H1 (cell line): ENCODE measurements at regions not wholly inside any gene's neighbourhood (a gene's known extent, or its start where the extent isn't known, plus 50 kb on each side); places are given as distances from the start of the nearest gene placed in this dataset.

Experiments
- CTCF ChIA-PET: fragments of 300-600 bp; sonication (Branson Sonifier 250); formaldehyde crosslinking; loops from one replicate; lab custom pipeline; 2021; ENCODE audit not compliant: partially characterized antibody; lab: Charles Lee
- POLR2A ChIA-PET: fragments of 300-600 bp; sonication (Branson Sonifier 250); formaldehyde crosslinking; loops from one replicate; lab custom pipeline; 2021; ENCODE audit warnings: inconsistent platforms; ENCODE audit not compliant: partially characterized antibody; lab: Charles Lee
- DNase-seq, 2 experiments: peaks; one replicate each; pipeline versions ENCODE4 v3.0.0 to v3.0.0-alpha.2; 2010 to 2022; ENCODE audit warnings: low spot score in 2 of 2, low read depth in 1 of 2, mixed read lengths in 1 of 2
- FAIRE-seq: peaks from 2 replicates; lab custom pipeline; 2011; peaks lifted over from hg19 to GRCh38; lab: Jason Lieb, UNC
- H2AFZ ChIP-seq: 2 replicates; pipeline ENCODE4 v1.8.1; 2012; ENCODE audit warnings: low read length, inconsistent platforms
- H2AK5ac ChIP-seq: 2 replicates; pipeline ENCODE4 v1.6.1; 2013; ENCODE audit warnings: low read depth, low read length
- H2BK120ac ChIP-seq: replicated peaks from 2 replicates; pipeline ENCODE3; 2013; ENCODE audit warnings: low read depth, low read length, inconsistent platforms
- H2BK12ac ChIP-seq: 2 replicates; pipeline ENCODE4 v1.6.1; 2013; ENCODE audit warnings: low read depth, low read length
- H2BK15ac ChIP-seq: 2 replicates; pipeline ENCODE4 v1.6.1; 2013; ENCODE audit warnings: low read length
- H2BK20ac ChIP-seq: 2 replicates; pipeline ENCODE4 v1.6.1; 2013; ENCODE audit warnings: low read length
- H2BK5ac ChIP-seq: 2 replicates; pipeline ENCODE4 v1.6.1; 2013; ENCODE audit warnings: low read depth, low read length
- H3K14ac ChIP-seq: 2 replicates; pipeline ENCODE4 v1.6.1; 2013; ENCODE audit warnings: inconsistent platforms; ENCODE audit not compliant: insufficient read length
- H3K18ac ChIP-seq: 2 replicates; pipeline ENCODE4 v1.6.1; 2013; ENCODE audit warnings: low read length; ENCODE audit errors: extremely low read depth
- H3K23ac ChIP-seq: 2 replicates; pipeline ENCODE4 v1.6.1; 2013; ENCODE audit warnings: inconsistent platforms; ENCODE audit not compliant: insufficient read length
- H3K23me2 ChIP-seq: 2 replicates; pipeline ENCODE4 v1.6.1; 2013; ENCODE audit warnings: low read depth, low read length
- H3K27ac ChIP-seq: 2 replicates; pipeline ENCODE4 v1.6.1; 2011; ENCODE audit warnings: low read depth, low read length, inconsistent platforms
- H3K27me3 ChIP-seq, 4 experiments: replicated peaks in 1 of 4; 1 replicate in 1 of 4; 2 replicates in 3 of 4; pipeline versions ENCODE4 v1.6.1 to v1.8.1; 2011 to 2013; ENCODE audit warnings: low read length in 3 of 4, mild to moderate bottlenecking in 3 of 4, inconsistent platforms in 2 of 4, mixed read lengths in 2 of 4, moderate library complexity in 1 of 4; ENCODE audit not compliant: control insufficient read depth in 3 of 4, insufficient read depth in 3 of 4; ENCODE audit errors: extremely low read depth in 1 of 4
- H3K36me3 ChIP-seq, 4 experiments: 2 replicates each; pipeline versions ENCODE4 v1.6.1 to v1.8.1; 2011 to 2013; ENCODE audit warnings: mild to moderate bottlenecking in 4 of 4, low read length in 3 of 4, moderate library complexity in 2 of 4, control low read depth in 1 of 4, inconsistent platforms in 1 of 4; ENCODE audit not compliant: insufficient read depth in 4 of 4, control insufficient read depth in 2 of 4
- H3K4ac ChIP-seq: replicated peaks from 2 replicates; pipeline ENCODE3; 2013; ENCODE audit warnings: low read length, low read depth, mixed read lengths, inconsistent platforms; ENCODE audit not compliant: insufficient read length
- H3K4me1 ChIP-seq, 4 experiments: replicated peaks in 1 of 4; 1 replicate in 1 of 4; 2 replicates in 3 of 4; pipeline versions ENCODE4 v1.6.1 to v1.8.1; 2011 to 2013; ENCODE audit warnings: low read length in 3 of 4, inconsistent platforms in 2 of 4, mixed read lengths in 1 of 4; ENCODE audit not compliant: insufficient read depth in 4 of 4, control insufficient read depth in 3 of 4
- H3K4me2 ChIP-seq, 2 experiments: 2 replicates each; pipeline versions ENCODE4 v1.6.1 to v1.8.1; 2011 to 2013; ENCODE audit warnings: low read depth in 2 of 2, low read length in 2 of 2, control low read depth in 1 of 2, inconsistent platforms in 1 of 2, mild to moderate bottlenecking in 1 of 2; ENCODE audit not compliant: insufficient read depth in 1 of 2
- H3K4me3 ChIP-seq, 4 experiments: fragments of 200-600, 300-600 bp in 1 of 4; sonication (generic), shearing (Covaris generic), sonication (Bioruptor Twin) in 1 of 4; 2 replicates each; pipeline versions ENCODE4 v1.5.1 to v1.8.1; 2011 to 2016; ENCODE audit warnings: low read length in 4 of 4, low read depth in 3 of 4, control low read depth in 2 of 4, inconsistent platforms in 2 of 4, mild to moderate bottlenecking in 2 of 4, mixed read lengths in 1 of 4, moderate library complexity in 1 of 4; ENCODE audit not compliant: insufficient read depth in 2 of 4; ENCODE audit errors: extremely low read depth in 1 of 4
- H3K56ac ChIP-seq: replicated peaks from 2 replicates; pipeline ENCODE3; 2013; ENCODE audit warnings: low read depth, mild to moderate bottlenecking, mixed read lengths, low read length, inconsistent platforms; ENCODE audit not compliant: insufficient read length
- H3K79me1 ChIP-seq: 2 replicates; pipeline ENCODE4 v1.6.1; 2013; ENCODE audit warnings: low read depth, low read length, control low read depth
- H3K79me2 ChIP-seq, 2 experiments: 2 replicates each; pipeline versions ENCODE4 v1.6.1 to v1.8.1; 2012 to 2013; ENCODE audit warnings: low read length in 2 of 2, mild to moderate bottlenecking in 2 of 2, inconsistent platforms in 1 of 2; ENCODE audit not compliant: insufficient read depth in 2 of 2, control insufficient read depth in 1 of 2
- H3K9ac ChIP-seq, 4 experiments: replicated peaks in 1 of 4; 1 replicate in 1 of 4; 2 replicates in 3 of 4; pipeline versions ENCODE4 v1.6.1 to v1.8.1; 2011 to 2013; ENCODE audit warnings: low read depth in 3 of 4, low read length in 3 of 4, control low read depth in 2 of 4, mild to moderate bottlenecking in 2 of 4, moderate library complexity in 2 of 4, inconsistent platforms in 1 of 4; ENCODE audit errors: extremely low read depth in 1 of 4
- H3K9me3 ChIP-seq, 2 experiments: 2 replicates each; pipeline versions ENCODE4 v1.6.1 to v1.8.1; 2012 to 2013; ENCODE audit warnings: mild to moderate bottlenecking in 2 of 2, moderate library complexity in 2 of 2, control low read depth in 1 of 2, inconsistent platforms in 1 of 2, low read depth in 1 of 2, low read length in 1 of 2, mixed read lengths in 1 of 2; ENCODE audit not compliant: insufficient read depth in 2 of 2
- H4K20me1 ChIP-seq, 2 experiments: replicated peaks in 1 of 2; 2 replicates each; pipeline versions ENCODE3 to v1.8.1; 2011 to 2013; ENCODE audit warnings: inconsistent platforms in 2 of 2, low read length in 2 of 2, mild to moderate bottlenecking in 1 of 2; ENCODE audit not compliant: insufficient read depth in 2 of 2, control insufficient read depth in 1 of 2
- H4K5ac ChIP-seq: 2 replicates; pipeline ENCODE4 v1.6.1; 2013; ENCODE audit warnings: low read length, low read depth, mixed read lengths, inconsistent platforms; ENCODE audit not compliant: insufficient read length
- H4K8ac ChIP-seq: 2 replicates; pipeline ENCODE4 v1.8.0; 2013; ENCODE audit warnings: mild to moderate bottlenecking, moderate library complexity, low read length, inconsistent platforms; ENCODE audit not compliant: insufficient read depth; ENCODE audit errors: extremely low read depth
- H4K91ac ChIP-seq: replicated peaks from 2 replicates; pipeline ENCODE3; 2013; ENCODE audit warnings: low read length, mixed read lengths, inconsistent platforms; ENCODE audit not compliant: insufficient read length
- GTF2F1 ChIP-seq: IDR thresholded peaks from 2 replicates; pipeline ENCODE4 v1.6.1; 2012; ENCODE audit warnings: low read depth, low read length, improper control_type of control experiment, borderline replicate concordance
- TCF12 ChIP-seq: IDR thresholded peaks from 2 replicates; pipeline ENCODE4 v1.6.1; 2011; ENCODE audit warnings: low read depth, mild to moderate bottlenecking, low read length
- WGBS, 2 experiments: shearing (Covaris generic) in 1 of 2; methylation state at CpG; one replicate each; pipeline versions ENCODE4 v1.1.6 to v1.1.7; 2013 to 2015; ENCODE audit warnings: low lambda C conversion rate in 2 of 2, mixed read lengths in 2 of 2, inconsistent platforms in 1 of 2, low coverage in 1 of 2, missing lambda C conversion rate in 1 of 2; ENCODE audit not compliant: insufficient replicate concordance in 2 of 2, insufficient coverage in 1 of 2, insufficient read length in 1 of 2; ENCODE audit errors: extremely low coverage in 1 of 2, missing lambda C conversion rate in 1 of 2; 5-methylcytosine and 5-hydroxymethylcytosine counted together

- H4K20me1 ChIP-seq = no peaks in the 10 kb centered on the region
- ChIA-PET CTCF (interaction anchor here (1.1 to 1.9 kb wide), 2 partner anchors 9 to 18 kb away, joined by 3 to 7 read pairs; no protein-coding TSS in a partner anchor), POLR2A (no interaction called here)
- H3K14ac ChIP-seq = no peak overlapping the region
- H2BK20ac ChIP-seq = no peak overlapping the region
- no peak overlapping the region for H3K4me2 ChIP-seq
- no peak for DNase-seq
- no peak overlapping the region for H2AFZ ChIP-seq
- H4K5ac ChIP-seq = no peak overlapping the region
- 91% methylated on average over 4 of the region's 4 CpGs; no CpG with 5 or more reads in 1 of the 2 experiments for WGBS, 2 experiments
- no peak overlapping the region for H3K4me3 ChIP-seq
- H3K79me2 ChIP-seq = no peaks in the 10 kb centered on the region
- FAIRE-seq = no peak
- no peak overlapping the region for H3K56ac ChIP-seq
- no peak overlapping the region for H4K91ac ChIP-seq
- no peaks in the 10 kb centered on the region for H3K9me3 ChIP-seq
- no peak overlapping the region for H2BK120ac ChIP-seq
- no peak overlapping the region for H2BK12ac ChIP-seq
- no peak overlapping the region for H4K8ac ChIP-seq
- no peak overlapping the region for H3K23ac ChIP-seq
- H3K18ac ChIP-seq = no peak overlapping the region
- H3K79me1 ChIP-seq = no peaks in the 10 kb centered on the region
- H3K4ac ChIP-seq = no peak overlapping the region
- H3K27ac ChIP-seq = no peak overlapping the region
- no peak overlapping the region for H3K9ac ChIP-seq
- no peaks in the 10 kb centered on the region for H3K23me2 ChIP-seq
- no peak overlapping the region for H2BK5ac ChIP-seq
- H3K4me1 ChIP-seq = peaks cover 0 to 10% (median 2%) of the 10 kb centered on the region in 4 experiments; a peak in 4 of 7 replicates
- no peaks in the 10 kb centered on the region for H3K27me3 ChIP-seq
- no peak overlapping the region for H2BK15ac ChIP-seq
- no peaks in the 10 kb centered on the region for H3K36me3 ChIP-seq
- no peak overlapping the region for H2AK5ac ChIP-seq
- TF ChIP-seq GTF2F1 (no peak), TCF12 (no peak)
Observed at GRCh38 chr15:85314633-85315032, 65.8 kb upstream of the AKAP13 start.
